ENCODE measurements at regions not wholly inside any gene's neighbourhood (a gene's known extent, or its start where the extent isn't known, plus 50 kb on each side); places are given as distances from the start of the nearest gene placed in this dataset.

GRCh38 chr6:44545224-44545623 lies 157.7 kb downstream of the CDC5L start:
- Histone ChIP-seq H2BK5ac (ENCODE audit: low read depth, low read length, poor library complexity) (no peak overlapping the region), H2AK5ac (ENCODE audit: low read length) (no peak overlapping the region), H3K9ac (ENCODE audit: low read length) (no peak overlapping the region), H3K4me2 (ENCODE audit: low read length) (no peak overlapping the region), H3K27ac (ENCODE audit: low read depth, low read length) (no peak overlapping the region), H3K23ac (ENCODE audit: low read length) (no peak overlapping the region), H3K79me1 (ENCODE audit: low read length) (no peaks in the 10 kb centered on the region), H3K36me3 (ENCODE audit: control insufficient read depth in 1 of 2, insufficient read depth in 2 of 2, low read length in 2 of 2) (no peaks in the 10 kb centered on the region), H3K4me1 (ENCODE audit: control insufficient read depth in 1 of 2, insufficient read depth in 2 of 2, low read length in 2 of 2) (no peaks in the 10 kb centered on the region), H4K91ac (ENCODE audit: low read depth, low read length) (no peak overlapping the region), H2BK12ac (ENCODE audit: low read length) (no peak overlapping the region), H3K27me3 (ENCODE audit: insufficient read depth, low read length) (no peaks in the 10 kb centered on the region), H3K14ac (ENCODE audit: low read length) (no peak overlapping the region), H2AFZ (ENCODE audit: insufficient read depth, low read length, poor library complexity) (no peak overlapping the region), H3K4me3 (ENCODE audit: low read depth, low read length) (no peak overlapping the region), H4K8ac (ENCODE audit: low read depth, low read length) (no peak overlapping the region), H3K18ac (ENCODE audit: low read length) (no peak overlapping the region), H4K12ac (ENCODE audit: low read depth, low read length) (no peak overlapping the region), H2BK120ac (ENCODE audit: insufficient read depth, low read length, poor library complexity) (no peak overlapping the region), H3K4ac (ENCODE audit: low read depth, low read length) (no peak overlapping the region), H3K9me3 (ENCODE audit: insufficient read depth, low read depth, low read length) (no peaks in the 10 kb centered on the region), H3K79me2 (ENCODE audit: control insufficient read depth, insufficient read depth, low read length, poor library complexity) (no peaks in the 10 kb centered on the region)
- no peak for DNase-seq
- no CpG with 5 or more reads among the region's 1 CpG for WGBS (ENCODE audit: extremely low coverage, insufficient coverage, insufficient read length)

- Histone ChIP-seq H3K9ac (ENCODE audit: low read length) (no peak overlapping the region), H3K4me2 (ENCODE audit: low read length) (no peak overlapping the region), H2AK5ac (ENCODE audit: low read length) (no peak overlapping the region), H2BK12ac (ENCODE audit: low read length) (no peak overlapping the region), H3K4me1 (ENCODE audit: control insufficient read depth in 1 of 2, insufficient read depth in 2 of 2, low read length in 2 of 2) (no peaks in the 10 kb centered on the region), H3K36me3 (ENCODE audit: control insufficient read depth in 1 of 2, insufficient read depth in 2 of 2, low read length in 2 of 2) (no peaks in the 10 kb centered on the region), H4K8ac (ENCODE audit: low read depth, low read length) (no peak overlapping the region), H3K23ac (ENCODE audit: low read length) (no peak overlapping the region), H3K27me3 (ENCODE audit: insufficient read depth, low read length) (no peaks in the 10 kb centered on the region), H3K79me1 (ENCODE audit: low read length) (no peaks in the 10 kb centered on the region), H2BK5ac (ENCODE audit: low read depth, low read length, poor library complexity) (no peak overlapping the region), H4K12ac (ENCODE audit: low read depth, low read length) (no peak overlapping the region), H3K27ac (ENCODE audit: low read depth, low read length) (no peak overlapping the region), H3K4me3 (ENCODE audit: low read depth, low read length) (no peak overlapping the region), H2AFZ (ENCODE audit: insufficient read depth, low read length, poor library complexity) (no peak overlapping the region), H3K9me3 (ENCODE audit: insufficient read depth, low read depth, low read length) (no peaks in the 10 kb centered on the region), H3K4ac (ENCODE audit: low read depth, low read length) (no peak overlapping the region), H3K14ac (ENCODE audit: low read length) (no peak overlapping the region), H2BK120ac (ENCODE audit: insufficient read depth, low read length, poor library complexity) (no peak overlapping the region), H3K18ac (ENCODE audit: low read length) (no peak overlapping the region), H4K91ac (ENCODE audit: low read depth, low read length) (no peak overlapping the region), H3K79me2 (ENCODE audit: control insufficient read depth, insufficient read depth, low read length, poor library complexity) (no peaks in the 10 kb centered on the region)
- no CpG with 5 or more reads among the region's 4 CpGs for WGBS (ENCODE audit: extremely low coverage, insufficient coverage, insufficient read length)
- no peak for DNase-seq
Measured at GRCh38 chr6:44548319-44548718, 160.8 kb downstream of the CDC5L start.

- no peaks in the 10 kb centered on the region for H3K4me1 ChIP-seq (ENCODE audit: control insufficient read depth in 1 of 2, insufficient read depth in 2 of 2, low read length in 2 of 2)
- H3K9me3 ChIP-seq (ENCODE audit: insufficient read depth, low read depth, low read length) = peaks cover 1% of the 10 kb centered on the region
- H3K23ac ChIP-seq (ENCODE audit: low read length) = no peak overlapping the region
- H3K4ac ChIP-seq (ENCODE audit: low read depth, low read length) = no peak overlapping the region
- H3K27me3 ChIP-seq (ENCODE audit: insufficient read depth, low read length) = no peaks in the 10 kb centered on the region
- H2BK12ac ChIP-seq (ENCODE audit: low read length) = no peak overlapping the region
- no peak overlapping the region for H3K14ac ChIP-seq (ENCODE audit: low read length)
- H2AFZ ChIP-seq (ENCODE audit: insufficient read depth, low read length, poor library complexity) = no peak overlapping the region
- H3K79me1 ChIP-seq (ENCODE audit: low read length) = no peaks in the 10 kb centered on the region
- no CpG with 5 or more reads among the region's 3 CpGs for WGBS (ENCODE audit: extremely low coverage, insufficient coverage, insufficient read length)
- H2BK120ac ChIP-seq (ENCODE audit: insufficient read depth, low read length, poor library complexity) = no peak overlapping the region
- no peak overlapping the region for H3K9ac ChIP-seq (ENCODE audit: low read length)
- no peak overlapping the region for H3K4me3 ChIP-seq (ENCODE audit: low read depth, low read length)
- H3K4me2 ChIP-seq (ENCODE audit: low read length) = no peak overlapping the region
- no peaks in the 10 kb centered on the region for H3K36me3 ChIP-seq (ENCODE audit: control insufficient read depth in 1 of 2, insufficient read depth in 2 of 2, low read length in 2 of 2)
- no peaks in the 10 kb centered on the region for H3K79me2 ChIP-seq (ENCODE audit: control insufficient read depth, insufficient read depth, low read length, poor library complexity)
- DNase-seq = no peak
- no peak overlapping the region for H3K27ac ChIP-seq (ENCODE audit: low read depth, low read length)
- no peak overlapping the region for H4K91ac ChIP-seq (ENCODE audit: low read depth, low read length)
- no peak overlapping the region for H2AK5ac ChIP-seq (ENCODE audit: low read length)
- H4K8ac ChIP-seq (ENCODE audit: low read depth, low read length) = no peak overlapping the region
- H2BK5ac ChIP-seq (ENCODE audit: low read depth, low read length, poor library complexity) = no peak overlapping the region
- no peak overlapping the region for H3K18ac ChIP-seq (ENCODE audit: low read length)
- no peak overlapping the region for H4K12ac ChIP-seq (ENCODE audit: low read depth, low read length)
Measured at GRCh38 chr6:44549516-44549915, 162.0 kb downstream of the CDC5L start.

- Histone ChIP-seq H2AK5ac (ENCODE audit: low read length) (no peak overlapping the region), H4K8ac (ENCODE audit: low read depth, low read length) (no peak overlapping the region), H3K27ac (ENCODE audit: low read depth, low read length) (no peak overlapping the region), H3K23ac (ENCODE audit: low read length) (no peak overlapping the region), H3K4me2 (ENCODE audit: low read length) (no peak overlapping the region), H2AFZ (ENCODE audit: insufficient read depth, low read length, poor library complexity) (no peak overlapping the region), H3K9ac (ENCODE audit: low read length) (no peak overlapping the region), H2BK120ac (ENCODE audit: insufficient read depth, low read length, poor library complexity) (no peak overlapping the region), H3K79me1 (ENCODE audit: low read length) (no peaks in the 10 kb centered on the region), H3K18ac (ENCODE audit: low read length) (no peak overlapping the region), H2BK5ac (ENCODE audit: low read depth, low read length, poor library complexity) (no peak overlapping the region), H2BK12ac (ENCODE audit: low read length) (no peak overlapping the region), H3K14ac (ENCODE audit: low read length) (no peak overlapping the region), H4K91ac (ENCODE audit: low read depth, low read length) (no peak overlapping the region), H3K27me3 (ENCODE audit: insufficient read depth, low read length) (no peaks in the 10 kb centered on the region), H4K12ac (ENCODE audit: low read depth, low read length) (no peak overlapping the region), H3K4me3 (ENCODE audit: low read depth, low read length) (no peak overlapping the region), H3K9me3 (ENCODE audit: insufficient read depth, low read depth, low read length) (peaks cover 3% of the 10 kb centered on the region), H3K36me3 (ENCODE audit: control insufficient read depth in 1 of 2, insufficient read depth in 2 of 2, low read length in 2 of 2) (no peaks in the 10 kb centered on the region), H3K4me1 (ENCODE audit: control insufficient read depth in 1 of 2, insufficient read depth in 2 of 2, low read length in 2 of 2) (no peaks in the 10 kb centered on the region), H3K79me2 (ENCODE audit: control insufficient read depth, insufficient read depth, low read length, poor library complexity) (no peaks in the 10 kb centered on the region), H3K4ac (ENCODE audit: low read depth, low read length) (no peak overlapping the region)
- no CpG with 5 or more reads among the region's 4 CpGs for WGBS (ENCODE audit: extremely low coverage, insufficient coverage, insufficient read length)
- DNase-seq = no peak
Measured at GRCh38 chr6:44554194-44554593, 166.7 kb downstream of the CDC5L start.

Measured in trophoblast cell (in vitro differentiated cells and primary cell).